GM19463 (cell line): ENCODE measurements at regions not wholly inside any gene's neighbourhood (a gene's known extent, or its start where the extent isn't known, plus 50 kb on each side); places are given as distances from the start of the nearest gene placed in this dataset.

ENCODE experiments used
- ATAC-seq: cut with Tn5 transposase; IDR thresholded peaks from one replicate; pipeline ENCODE4 v1.9.1; 2021; ENCODE audit warnings: mild to moderate bottlenecking, moderate library complexity; ENCODE audit not compliant: unreplicated experiment

- ATAC-seq = no peak
Observed at GRCh38 chr1:163874070-163874469, 552.3 kb downstream of the NUF2 start.

DNA sequence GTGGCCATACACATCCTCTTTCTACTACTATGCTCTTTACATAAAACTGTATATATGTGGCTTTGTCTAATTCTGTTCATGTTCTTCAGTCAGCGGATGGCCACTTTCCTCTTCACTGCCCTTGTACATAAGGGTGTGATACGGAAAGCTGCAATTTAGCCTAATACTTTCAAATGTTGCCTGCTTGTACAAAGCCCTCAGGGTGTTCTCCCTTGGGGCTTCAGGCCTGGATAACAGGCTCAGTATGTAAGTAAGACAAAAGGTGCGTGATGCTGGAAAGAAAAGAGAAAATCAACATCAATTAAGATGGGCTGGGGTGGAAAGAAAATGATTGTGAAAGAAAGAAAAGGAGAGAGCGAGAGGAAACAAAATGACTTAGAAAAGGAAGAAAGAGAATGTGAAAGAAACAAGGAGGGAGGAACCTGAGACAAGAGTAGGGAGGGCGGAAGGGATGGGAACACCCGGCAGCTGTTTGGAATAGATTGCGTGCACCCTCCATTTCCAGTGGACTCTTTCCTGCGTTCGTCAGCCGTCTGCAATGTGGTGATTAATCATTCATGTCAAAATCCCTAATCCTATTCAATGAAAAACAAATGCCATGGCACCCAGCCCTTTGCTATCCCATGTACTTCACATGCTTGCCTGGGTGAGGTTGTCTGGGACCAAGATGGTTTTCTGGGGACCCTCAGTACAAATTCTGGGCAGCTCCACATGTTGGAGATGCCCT lies 553.6 kb downstream of the NUF2 start:
- no peak for ATAC-seq

- no peak for ATAC-seq
Observed at GRCh38 chr1:163875927-163876320, 554.2 kb downstream of the NUF2 start.

GRCh38 chr1:163876546-163876945 lies 554.8 kb downstream of the NUF2 start:
- no peak for ATAC-seq

- no peak for ATAC-seq
Observed at GRCh38 chr1:163877016-163877415, 555.3 kb downstream of the NUF2 start.

DNA sequence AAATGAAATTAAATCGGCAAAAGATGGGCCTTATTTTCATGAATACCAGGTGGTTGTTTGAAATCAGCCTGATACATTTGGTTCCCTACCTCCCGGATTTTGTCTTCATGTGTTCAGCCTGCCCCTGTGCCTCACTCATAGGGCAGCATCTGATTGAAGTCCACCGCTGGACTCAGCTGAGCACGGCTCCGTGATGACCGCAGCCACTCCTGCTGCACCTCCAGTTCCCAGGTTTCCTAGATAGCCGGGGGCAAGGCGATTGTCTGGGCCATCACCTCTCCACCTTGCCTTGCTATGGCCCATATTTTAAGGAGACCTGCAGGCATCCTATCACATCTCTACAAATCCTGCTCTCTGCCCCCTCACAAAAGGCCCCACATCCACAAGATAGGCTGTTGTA lies 563.8 kb downstream of the NUF2 start:
- ATAC-seq = no peak

DNA sequence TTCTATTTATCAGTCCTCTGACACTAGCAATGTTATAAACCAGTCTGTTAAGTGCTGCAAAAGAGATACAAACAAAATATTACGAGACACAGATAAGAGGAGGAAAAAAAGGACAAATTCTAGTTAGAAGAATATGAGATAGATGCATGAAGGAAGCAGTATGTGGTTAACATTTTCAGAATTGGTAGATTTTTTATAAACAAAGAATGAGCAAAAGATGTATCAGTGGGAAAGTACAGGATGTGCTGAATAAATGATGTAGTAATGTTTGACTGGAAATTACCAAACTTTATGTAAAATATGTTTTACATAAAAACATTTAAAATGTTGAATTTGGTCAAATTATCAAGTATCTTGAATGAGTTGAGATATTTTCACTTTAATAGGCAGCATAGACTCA lies 574.2 kb downstream of the NUF2 start:
- no peak for ATAC-seq

GRCh38 chr1:163897412-163898155 lies 575.8 kb downstream of the NUF2 start:
- no peak for ATAC-seq

DNA sequence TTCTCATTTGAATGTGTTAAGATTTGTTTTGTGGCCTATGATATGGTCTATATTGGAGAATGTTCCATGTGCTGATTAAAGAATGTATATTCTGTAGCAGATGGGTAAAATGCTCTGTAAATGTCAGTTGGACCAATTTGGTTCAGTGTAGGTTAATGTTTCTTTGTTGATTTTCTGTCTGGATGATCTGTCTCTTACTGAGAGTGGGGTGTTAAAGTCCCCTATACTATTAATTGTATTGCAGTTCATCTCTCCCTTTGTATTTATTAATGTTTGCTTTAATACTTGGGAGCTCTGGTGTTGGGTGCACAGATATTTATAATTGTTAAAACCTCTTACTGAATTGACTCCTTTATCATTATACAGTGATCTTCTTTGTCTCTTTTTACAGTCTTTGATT lies 584.5 kb downstream of the NUF2 start:
- no peak for ATAC-seq

- no peak for ATAC-seq
Observed at GRCh38 chr1:163912170-163912884, 590.6 kb downstream of the NUF2 start.

GRCh38 chr1:163914785-163915413 lies 593.1 kb downstream of the NUF2 start:
- peak; percentile 75 for ATAC-seq

GRCh38 chr1:163922743-163923201 lies 601.0 kb downstream of the NUF2 start:
- peak; percentile 92 for ATAC-seq

- no peak for ATAC-seq
Observed at GRCh38 chr1:163924041-163924440, 602.3 kb downstream of the NUF2 start.

- no peak for ATAC-seq
Observed at GRCh38 chr1:163927493-163927892, 605.7 kb downstream of the NUF2 start.

GRCh38 chr1:163928069-163928468 lies 606.3 kb downstream of the NUF2 start:
- ATAC-seq = no peak

GRCh38 chr1:163928651-163929050 lies 606.9 kb downstream of the NUF2 start:
- no peak for ATAC-seq

GRCh38 chr1:163932901-163933300 lies 611.1 kb downstream of the NUF2 start:
- ATAC-seq = no peak

DNA sequence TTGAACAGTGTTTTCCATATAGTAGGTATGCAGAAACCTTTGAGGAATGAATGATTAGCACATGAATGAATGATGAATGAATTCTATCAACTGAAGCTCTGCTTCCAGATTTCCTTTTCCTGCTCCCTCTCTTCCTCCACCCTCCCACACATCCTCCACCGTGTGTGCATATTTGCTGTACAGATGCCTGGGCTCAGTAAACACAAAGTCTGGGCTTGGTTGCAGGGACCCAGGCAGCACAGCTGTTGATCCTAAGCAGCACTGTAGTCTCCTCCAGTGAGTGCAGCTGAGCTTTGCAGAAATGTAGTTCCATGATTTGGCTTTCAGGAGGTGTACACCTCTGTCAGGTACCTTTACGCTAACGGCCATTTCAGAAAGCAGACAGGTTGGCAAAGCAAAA lies 611.7 kb downstream of the NUF2 start:
- ATAC-seq = no peak

- ATAC-seq = no peak
Observed at GRCh38 chr1:163935738-163936374, 614.1 kb downstream of the NUF2 start.

DNA sequence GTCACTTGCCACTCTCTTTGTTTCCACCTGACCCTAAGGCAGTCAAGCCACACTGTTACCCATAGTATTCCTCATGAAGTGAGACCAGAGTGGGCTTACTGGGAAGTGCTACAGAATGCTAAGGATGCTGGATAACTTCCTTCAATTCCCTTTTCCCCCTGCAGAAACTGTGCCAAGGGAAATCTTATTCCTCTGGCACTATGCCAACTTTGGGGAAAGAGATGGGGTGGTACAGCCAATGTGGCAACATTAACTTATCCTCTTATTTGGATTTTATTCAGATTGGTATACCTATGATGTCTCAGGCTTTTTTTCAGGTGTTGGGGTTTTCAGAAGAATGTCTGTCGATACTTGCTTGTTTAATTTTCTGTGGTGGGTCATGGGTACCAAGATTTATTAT lies 599.4 kb upstream of the PBX1 start:
- no peak for ATAC-seq

- no peak for ATAC-seq
Observed at GRCh38 chr1:163970151-163970550, 588.8 kb upstream of the PBX1 start.
